ENCODE measurements at regions not wholly inside any gene's neighbourhood (a gene's known extent, or its start where the extent isn't known, plus 50 kb on each side); places are given as distances from the start of the nearest gene placed in this dataset.
A peak's percentile ranks its signal among the peaks of the same experiment; 100 is the strongest.

GRCh38 chr5:2581418-2581817 lies 170.1 kb downstream of the IRX2 start:
- no peak for DNase-seq
- in situ Hi-C loops (cut with MboI; ENCODE audit: low pct_unique_long_range_greater_than_20kb, low sequenced_read_pairs): no loop called here

GRCh38 chr5:2579126-2579525 lies 172.4 kb downstream of the IRX2 start:
- DNase-seq: no peak
- in situ Hi-C loops (cut with MboI; ENCODE audit: low pct_unique_long_range_greater_than_20kb, low sequenced_read_pairs): no loop called here

- in situ Hi-C loops (cut with MboI; ENCODE audit: low pct_unique_long_range_greater_than_20kb, low sequenced_read_pairs): no loop called here
These were observed 174.0 kb downstream of the IRX2 start for GRCh38 chr5:2577312-2578036.

GRCh38 chr5:2576823-2577222 lies 174.7 kb downstream of the IRX2 start:
- DNase-seq: no peak
- in situ Hi-C loops (cut with MboI; ENCODE audit: low pct_unique_long_range_greater_than_20kb, low sequenced_read_pairs): no loop called here

More at GRCh38 chr5:2577312-2578036, 174.0 kb downstream of the IRX2 start:
- no peak for DNase-seq

GRCh38 chr5:2575871-2576270 lies 175.6 kb downstream of the IRX2 start:
- DNase-seq: no peak
- in situ Hi-C loops (cut with MboI; ENCODE audit: low pct_unique_long_range_greater_than_20kb, low sequenced_read_pairs): no loop called here

- in situ Hi-C loops (cut with MboI; ENCODE audit: low pct_unique_long_range_greater_than_20kb, low sequenced_read_pairs): no loop called here
- DNase-seq: no peak
These were observed 176.2 kb downstream of the IRX2 start for GRCh38 chr5:2575292-2575691.

- no peak for DNase-seq
- in situ Hi-C loops (cut with MboI; ENCODE audit: low pct_unique_long_range_greater_than_20kb, low sequenced_read_pairs): no loop called here
These were observed 177.3 kb downstream of the IRX2 start for GRCh38 chr5:2574155-2574554.

GRCh38 chr5:2570586-2570985 lies 180.9 kb downstream of the IRX2 start:
- in situ Hi-C loops (cut with MboI; ENCODE audit: low pct_unique_long_range_greater_than_20kb, low sequenced_read_pairs): no loop called here

GRCh38 chr5:2569774-2570542 lies 181.5 kb downstream of the IRX2 start:
- DNase-seq: no peak
- in situ Hi-C loops (cut with MboI; ENCODE audit: low pct_unique_long_range_greater_than_20kb, low sequenced_read_pairs): no loop called here

More at GRCh38 chr5:2570586-2570985, 180.9 kb downstream of the IRX2 start:
- DNase-seq: no peak

GRCh38 chr5:2569176-2569575 lies 182.3 kb downstream of the IRX2 start:
- peak; percentile 1 for DNase-seq
- in situ Hi-C loops (cut with MboI; ENCODE audit: low pct_unique_long_range_greater_than_20kb, low sequenced_read_pairs): no loop called here

- no peak for DNase-seq
- in situ Hi-C loops (cut with MboI; ENCODE audit: low pct_unique_long_range_greater_than_20kb, low sequenced_read_pairs): no loop called here
These were observed 185.2 kb downstream of the IRX2 start for GRCh38 chr5:2566284-2566683.

- in situ Hi-C loops (cut with MboI; ENCODE audit: low pct_unique_long_range_greater_than_20kb, low sequenced_read_pairs): no loop called here
These were observed 186.3 kb downstream of the IRX2 start for GRCh38 chr5:2565147-2565546.

GRCh38 chr5:2563046-2563445 lies 188.4 kb downstream of the IRX2 start:
- in situ Hi-C loops (cut with MboI; ENCODE audit: low pct_unique_long_range_greater_than_20kb, low sequenced_read_pairs): no loop called here
- DNase-seq: no peak

More at GRCh38 chr5:2565147-2565546, 186.3 kb downstream of the IRX2 start:
- no peak for DNase-seq

- in situ Hi-C loops (cut with MboI; ENCODE audit: low pct_unique_long_range_greater_than_20kb, low sequenced_read_pairs): no loop called here
- no peak for DNase-seq
These were observed 189.4 kb downstream of the IRX2 start for GRCh38 chr5:2562036-2562435.

GRCh38 chr5:2560435-2560834 lies 191.0 kb downstream of the IRX2 start:
- in situ Hi-C loops (cut with MboI; ENCODE audit: low pct_unique_long_range_greater_than_20kb, low sequenced_read_pairs): no loop called here
- DNase-seq: no peak

GRCh38 chr5:2557435-2557834 lies 194.0 kb downstream of the IRX2 start:
- in situ Hi-C loops (cut with MboI; ENCODE audit: low pct_unique_long_range_greater_than_20kb, low sequenced_read_pairs): no loop called here
- no peak for DNase-seq

- DNase-seq: no peak
- in situ Hi-C loops (cut with MboI; ENCODE audit: low pct_unique_long_range_greater_than_20kb, low sequenced_read_pairs): no loop called here
These were observed 195.0 kb downstream of the IRX2 start for GRCh38 chr5:2556375-2556966.

- DNase-seq: no peak
- in situ Hi-C loops (cut with MboI; ENCODE audit: low pct_unique_long_range_greater_than_20kb, low sequenced_read_pairs): no loop called here
These were observed 197.9 kb downstream of the IRX2 start for GRCh38 chr5:2553611-2554010.

GRCh38 chr5:2550509-2550908 lies 201.0 kb downstream of the IRX2 start:
- in situ Hi-C loops (cut with MboI; ENCODE audit: low pct_unique_long_range_greater_than_20kb, low sequenced_read_pairs): no loop called here
- DNase-seq: no peak

GRCh38 chr5:2549900-2550299 lies 201.6 kb downstream of the IRX2 start:
- DNase-seq: no peak
- in situ Hi-C loops (cut with MboI; ENCODE audit: low pct_unique_long_range_greater_than_20kb, low sequenced_read_pairs): no loop called here

Data from KBM-7 (cell line).